WTC11 (cell line): ENCODE measurements at regions not wholly inside any gene's neighbourhood (a gene's known extent, or its start where the extent isn't known, plus 50 kb on each side); places are given as distances from the start of the nearest gene placed in this dataset.

Source experiments
- CBFB ChIP-seq: sonication (generic); formaldehyde crosslinking; IDR thresholded peaks from 2 replicates; pipeline ENCODE4 v1.8.1; 2022; ENCODE audit warnings: mild to moderate bottlenecking, low read depth, missing genetic modification reagents
- CTCF ChIP-seq: fragments of 200-600 bp; IDR thresholded peaks from 2 replicates; pipeline ENCODE4 v1.8.0; 2022; ENCODE audit warnings: antibody characterized with exemption
- E2F4 ChIP-seq: sonication (generic); formaldehyde crosslinking; IDR thresholded peaks from 2 replicates; pipeline ENCODE4 v1.8.1; 2022; ENCODE audit warnings: low read depth, mild to moderate bottlenecking, moderate library complexity, missing genetic modification reagents, borderline replicate concordance
- ETV6 ChIP-seq: sonication (generic); formaldehyde crosslinking; IDR thresholded peaks from 2 replicates; pipeline ENCODE4 v1.8.1; 2022; ENCODE audit warnings: mild to moderate bottlenecking, missing genetic modification reagents
- MAX ChIP-seq: sonication (generic); formaldehyde crosslinking; IDR thresholded peaks from 2 replicates; pipeline ENCODE4 v1.8.0; 2022; ENCODE audit warnings: mild to moderate bottlenecking, missing genetic modification reagents
- NR2C2 ChIP-seq: sonication (generic); formaldehyde crosslinking; IDR thresholded peaks from 2 replicates; pipeline ENCODE4 v1.8.0; 2022; ENCODE audit warnings: mild to moderate bottlenecking, missing genetic modification reagents
- SP1 ChIP-seq: sonication (generic); formaldehyde crosslinking; conservative IDR thresholded peaks from 2 replicates; pipeline ENCODE4 v1.8.1; 2022; ENCODE audit warnings: missing genetic modification reagents
- ZNF232 ChIP-seq: sonication (generic); formaldehyde crosslinking; IDR thresholded peaks from 2 replicates; pipeline ENCODE4 v1.8.0; 2022; ENCODE audit warnings: mild to moderate bottlenecking, missing genetic modification reagents
- ZNF416 ChIP-seq: fragments of 250-450 bp; sonication (Bioruptor Pico); IDR thresholded peaks from 2 replicates; pipeline ENCODE4 v1.9.0; 2021; ENCODE audit warnings: mild to moderate bottlenecking, inconsistent platforms
- ZNF423 ChIP-seq: fragments of 250-450 bp; sonication (Bioruptor Pico); IDR thresholded peaks from 2 replicates; pipeline ENCODE4 v2.1.2; 2022; ENCODE audit warnings: mild to moderate bottlenecking, moderate library complexity
- TF ChIP-seq, protein P1 (sequence below): sonication (generic); formaldehyde crosslinking; IDR thresholded peaks from 2 replicates; pipeline ENCODE4 v1.8.0; 2022; ENCODE audit warnings: mild to moderate bottlenecking, missing genetic modification reagents
- TF ChIP-seq, protein P2 (sequence below): sonication (generic); formaldehyde crosslinking; IDR thresholded peaks from 2 replicates; pipeline ENCODE4 v1.8.0; 2022; ENCODE audit warnings: mild to moderate bottlenecking, missing genetic modification reagents

DNA sequence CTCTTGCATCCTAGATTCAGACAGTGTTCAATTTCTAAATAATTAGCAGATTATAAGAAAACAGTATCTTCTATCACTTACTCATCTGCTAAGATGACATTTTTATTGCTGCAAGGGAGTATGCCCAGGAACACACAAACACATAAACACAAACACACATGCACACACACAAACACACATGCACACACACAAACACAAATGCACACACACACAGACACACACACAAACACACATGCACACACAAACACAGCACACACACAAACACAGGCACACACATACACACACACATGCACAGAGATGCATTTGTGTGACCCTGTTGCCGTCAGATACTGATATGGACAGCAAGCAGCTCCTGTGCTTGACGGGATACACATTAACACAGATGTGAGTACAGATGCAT lies 612.9 kb downstream of the IRX1 start:
- TF ChIP-seq, protein P1, sequence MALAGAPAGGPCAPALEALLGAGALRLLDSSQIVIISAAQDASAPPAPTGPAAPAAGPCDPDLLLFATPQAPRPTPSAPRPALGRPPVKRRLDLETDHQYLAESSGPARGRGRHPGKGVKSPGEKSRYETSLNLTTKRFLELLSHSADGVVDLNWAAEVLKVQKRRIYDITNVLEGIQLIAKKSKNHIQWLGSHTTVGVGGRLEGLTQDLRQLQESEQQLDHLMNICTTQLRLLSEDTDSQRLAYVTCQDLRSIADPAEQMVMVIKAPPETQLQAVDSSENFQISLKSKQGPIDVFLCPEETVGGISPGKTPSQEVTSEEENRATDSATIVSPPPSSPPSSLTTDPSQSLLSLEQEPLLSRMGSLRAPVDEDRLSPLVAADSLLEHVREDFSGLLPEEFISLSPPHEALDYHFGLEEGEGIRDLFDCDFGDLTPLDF (CRISPR knock-in tag): no peak
- TF ChIP-seq ZNF416 (CRISPR knock-in tag) (no peak), ZNF423 (CRISPR knock-in tag) (no peak), CTCF (no peak), CBFB (CRISPR knock-in tag) (no peak), E2F4 (CRISPR knock-in tag) (no peak), ZNF232 (CRISPR knock-in tag) (no peak), SP1 (CRISPR knock-in tag) (no peak), ETV6 (no peak), NR2C2 (CRISPR knock-in tag) (no peak), MAX (CRISPR knock-in tag) (no peak)
- TF ChIP-seq, protein P2, sequence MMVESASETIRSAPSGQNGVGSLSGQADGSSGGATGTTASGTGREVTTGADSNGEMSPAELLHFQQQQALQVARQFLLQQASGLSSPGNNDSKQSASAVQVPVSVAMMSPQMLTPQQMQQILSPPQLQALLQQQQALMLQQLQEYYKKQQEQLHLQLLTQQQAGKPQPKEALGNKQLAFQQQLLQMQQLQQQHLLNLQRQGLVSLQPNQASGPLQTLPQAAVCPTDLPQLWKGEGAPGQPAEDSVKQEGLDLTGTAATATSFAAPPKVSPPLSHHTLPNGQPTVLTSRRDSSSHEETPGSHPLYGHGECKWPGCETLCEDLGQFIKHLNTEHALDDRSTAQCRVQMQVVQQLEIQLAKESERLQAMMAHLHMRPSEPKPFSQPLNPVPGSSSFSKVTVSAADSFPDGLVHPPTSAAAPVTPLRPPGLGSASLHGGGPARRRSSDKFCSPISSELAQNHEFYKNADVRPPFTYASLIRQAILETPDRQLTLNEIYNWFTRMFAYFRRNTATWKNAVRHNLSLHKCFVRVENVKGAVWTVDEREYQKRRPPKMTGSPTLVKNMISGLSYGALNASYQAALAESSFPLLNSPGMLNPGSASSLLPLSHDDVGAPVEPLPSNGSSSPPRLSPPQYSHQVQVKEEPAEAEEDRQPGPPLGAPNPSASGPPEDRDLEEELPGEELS (CRISPR knock-in tag): no peak
